ACHN (cell line): ENCODE measurements at regions not wholly inside any gene's neighbourhood (a gene's known extent, or its start where the extent isn't known, plus 50 kb on each side); places are given as distances from the start of the nearest gene placed in this dataset.
"Not testable (repeated sequence)": the region's sequence is repeated elsewhere in the genome, so short reads cannot be mapped to it uniquely, and the experiment has no call there.

Experiments used
- DNase-seq: peaks from one replicate; pipeline ENCODE4 v3.0.0-alpha.2; 2015
- in situ Hi-C: cut with HindIII; loops from 2 replicates; pipeline ENCODE4 v1.10.0; 2017; ENCODE audit warnings: low sequenced_read_pairs, low pct_ligation_motif_present, low pct_unique_long_range_greater_than_20kb

- in situ Hi-C loops: no loop called here
- no peak for DNase-seq
Measured at GRCh38 chr14:26655128-26655527, 57.3 kb upstream of the NOVA1 start.

- DNase-seq: no peak
- in situ Hi-C loops: no loop called here
Measured at GRCh38 chr14:26663506-26663905, 65.7 kb upstream of the NOVA1 start.

GRCh38 chr14:26678732-26679420 is 81.0 kb upstream of the NOVA1 start:
- DNase-seq, in situ Hi-C loops: not testable (repeated sequence)

GRCh38 chr14:26685401-26685800 is 87.6 kb upstream of the NOVA1 start:
- no peak for DNase-seq
- in situ Hi-C loops: no loop called here

GRCh38 chr14:26687301-26687837 is 89.5 kb upstream of the NOVA1 start:
- in situ Hi-C loops: no loop called here
- DNase-seq: no peak

- in situ Hi-C loops: no loop called here
- no peak for DNase-seq
Measured at GRCh38 chr14:26694521-26694920, 96.7 kb upstream of the NOVA1 start.

- no peak for DNase-seq
- in situ Hi-C loops: no loop called here
Measured at GRCh38 chr14:26702721-26703230, 104.9 kb upstream of the NOVA1 start.

- DNase-seq: no peak
- in situ Hi-C loops: no loop called here
Measured at GRCh38 chr14:26703686-26704366, 106.0 kb upstream of the NOVA1 start.

- in situ Hi-C loops: no loop called here
- no peak for DNase-seq
Measured at GRCh38 chr14:26707234-26707633, 109.4 kb upstream of the NOVA1 start.

- peak; percentile 20 for DNase-seq
- in situ Hi-C loops: no loop called here
Measured at GRCh38 chr14:26709019-26709418, 111.2 kb upstream of the NOVA1 start.

- in situ Hi-C loops: no loop called here
Measured at GRCh38 chr14:26719514-26719913, 121.7 kb upstream of the NOVA1 start.

GRCh38 chr14:26722258-26722657 is 124.4 kb upstream of the NOVA1 start:
- in situ Hi-C loops: no loop called here
- DNase-seq: no peak

More at GRCh38 chr14:26719514-26719913, 121.7 kb upstream of the NOVA1 start:
- DNase-seq: no peak

GRCh38 chr14:26729851-26730250 is 132.0 kb upstream of the NOVA1 start:
- no peak for DNase-seq

GRCh38 chr14:26730929-26731618 is 133.2 kb upstream of the NOVA1 start:
- in situ Hi-C loops: no loop called here

More at GRCh38 chr14:26729851-26730250, 132.0 kb upstream of the NOVA1 start:
- in situ Hi-C loops: no loop called here

GRCh38 chr14:26735811-26736210 is 138.0 kb upstream of the NOVA1 start:
- no peak for DNase-seq
- in situ Hi-C loops: no loop called here

More at GRCh38 chr14:26730929-26731618, 133.2 kb upstream of the NOVA1 start:
- DNase-seq: peak; percentile 27

GRCh38 chr14:26738571-26738970 is 140.7 kb upstream of the NOVA1 start:
- in situ Hi-C loops: no loop called here

GRCh38 chr14:26741711-26742212 is 143.9 kb upstream of the NOVA1 start:
- in situ Hi-C loops: no loop called here
- no peak for DNase-seq

More at GRCh38 chr14:26738571-26738970, 140.7 kb upstream of the NOVA1 start:
- DNase-seq: no peak

- in situ Hi-C loops: no loop called here
- DNase-seq: no peak
Measured at GRCh38 chr14:26743284-26743683, 145.5 kb upstream of the NOVA1 start.

GRCh38 chr14:26744903-26745302 is 147.1 kb upstream of the NOVA1 start:
- DNase-seq: no peak
- in situ Hi-C loops: no loop called here
